ENCODE measurements at regions not wholly inside any gene's neighbourhood (a gene's known extent, or its start where the extent isn't known, plus 50 kb on each side); places are given as distances from the start of the nearest gene placed in this dataset.

GRCh38 chr5:3302228-3302627 lies 293.4 kb upstream of the IRX1 start:
- TF ChIP-seq CTCF (conservative IDR thresholded peaks at IDR 0.05; ENCODE audit: low read depth, low read length): no peak
- no peak for TF ChIP-seq EZH2 (IDR thresholded peaks at IDR 0.05; ENCODE audit: low read length, unreplicated experiment)
- TF ChIP-seq EZH2phosphoT487 (IDR thresholded peaks at IDR 0.05; ENCODE audit: borderline replicate concordance, low read length): no peak
